Breast epithelium (tissue), 4 donors: ENCODE measurements at regions not wholly inside any gene's neighbourhood (a gene's known extent, or its start where the extent isn't known, plus 50 kb on each side); places are given as distances from the start of the nearest gene placed in this dataset.
"Not testable (repeated sequence)": the region's sequence is repeated elsewhere in the genome, so short reads cannot be mapped to it uniquely, and the experiment has no call there.

Experiments used
- DNase-seq, 2 donors: peaks; one replicate each; pipeline ENCODE4 v3.0.0-alpha.2; 2019; ENCODE audit warnings: low spot score in 2 of 2
- H3K27ac ChIP-seq, 2 donors: fragments of 200-600 bp; sonication (generic) in 1 of 2; one replicate each; pipeline ENCODE4 v1.5.1; 2016 to 2019; ENCODE audit warnings: mild to moderate bottlenecking in 1 of 2
- H3K27me3 ChIP-seq, 2 donors: fragments of 200-600 bp; sonication (generic) in 1 of 2; one replicate each; pipeline versions ENCODE4 v1.5.1 to v1.6.0; 2017 to 2019; ENCODE audit warnings: control low read depth in 1 of 2, mild to moderate bottlenecking in 1 of 2
- H3K36me3 ChIP-seq: fragments of 200-600 bp; one replicate; pipeline ENCODE4 v1.5.1; 2019
- H3K4me1 ChIP-seq, 2 donors: fragments of 200-600 bp; sonication (generic); one replicate each; pipeline ENCODE4 v1.5.1; 2016 to 2019; ENCODE audit warnings: control low read depth in 1 of 2
- H3K4me3 ChIP-seq, 3 donors: fragments of 200-600 bp; sonication (generic); 1 replicate in 2 of 3; 2 replicates in 1 of 3; pipeline ENCODE4 v1.5.1; 2016 to 2019; ENCODE audit warnings: mild to moderate bottlenecking in 3 of 3, moderate library complexity in 2 of 3
- H3K9me3 ChIP-seq, 2 donors: fragments of 200-600 bp; sonication (generic) in 1 of 2; one replicate each; pipeline ENCODE4 v1.5.1; 2016 to 2019; ENCODE audit warnings: control low read depth in 1 of 2
- POLR2A ChIP-seq: fragments of 450-650 bp; IDR thresholded peaks from one replicate; pipeline ENCODE4 v1.6.1; 2016; ENCODE audit warnings: antibody characterized with exemption, mild to moderate bottlenecking, moderate library complexity
- POLR2AphosphoS5 ChIP-seq, 3 donors: sonication (generic); formaldehyde crosslinking; IDR thresholded peaks; one replicate each; pipeline ENCODE4 v1.6.1; 2017; ENCODE audit warnings: antibody characterized with exemption in 3 of 3
- intact Hi-C: fragments of 100-400 bp; cut with DNase I; formaldehyde crosslinking; loops from one replicate; pipeline ENCODE4 v1.15.1; 2023; ENCODE audit warnings: low total_unique reads
- TF ChIP-seq, protein P1 (sequence below), 3 donors: fragments of 450-650 bp; IDR thresholded peaks; one replicate each; pipeline ENCODE4 v1.5.1; 2016 to 2017; ENCODE audit warnings: antibody characterized with exemption in 3 of 3, mild to moderate bottlenecking in 3 of 3, moderate library complexity in 3 of 3

DNA sequence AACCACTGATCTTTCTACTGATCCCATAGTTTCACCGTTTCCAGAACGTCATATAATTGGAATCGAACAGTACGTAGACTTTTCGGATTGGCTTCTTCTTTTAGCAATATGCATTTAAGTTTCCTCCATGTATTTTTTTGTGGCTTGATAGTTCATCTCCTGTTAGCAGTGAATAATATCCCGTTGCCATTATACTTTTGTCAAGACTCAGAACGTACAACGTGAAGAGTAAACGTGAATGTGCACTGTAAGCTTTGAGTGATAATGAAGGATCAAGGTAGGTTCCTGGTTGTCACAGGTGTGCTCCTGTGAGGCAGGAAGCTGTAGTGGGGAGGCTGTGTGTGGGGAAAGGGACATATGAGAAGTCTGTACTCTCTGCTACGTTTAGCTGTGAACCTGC lies 1463.7 kb downstream of the FOXD4L5 start:
- intact Hi-C loops, H3K36me3 ChIP-seq, H3K27me3 ChIP-seq, H3K4me1 ChIP-seq, H3K27ac ChIP-seq, H3K4me3 ChIP-seq, DNase-seq: not testable (repeated sequence)
- H3K9me3 ChIP-seq = peaks cover 17 to 19% of the 10 kb centered on the region in 2 donors

DNA sequence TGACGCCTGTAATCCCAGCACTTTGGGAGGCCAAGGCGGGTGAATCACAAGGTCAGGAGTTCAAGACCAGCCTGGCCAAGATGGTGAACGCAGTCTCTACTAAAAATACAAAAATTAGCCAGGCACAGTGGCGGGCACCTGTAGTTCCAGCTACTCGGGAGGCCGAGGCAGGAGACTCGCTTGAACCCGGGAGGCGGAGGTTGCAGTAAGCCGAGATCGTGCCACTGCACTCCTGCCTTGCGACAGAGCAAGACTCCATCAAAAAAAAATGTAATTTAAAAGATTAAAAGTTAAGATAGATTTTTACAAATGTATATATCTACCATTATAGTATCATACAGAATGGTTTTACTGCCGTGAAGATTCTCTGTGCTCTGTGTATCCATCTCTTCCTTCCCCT lies 1464.1 kb downstream of the FOXD4L5 start:
- H3K27ac ChIP-seq, H3K27me3 ChIP-seq, DNase-seq, H3K36me3 ChIP-seq, H3K4me1 ChIP-seq, H3K4me3 ChIP-seq, intact Hi-C loops: not testable (repeated sequence)
- peaks cover 17 to 21% of the 10 kb centered on the region in 2 donors for H3K9me3 ChIP-seq

DNA sequence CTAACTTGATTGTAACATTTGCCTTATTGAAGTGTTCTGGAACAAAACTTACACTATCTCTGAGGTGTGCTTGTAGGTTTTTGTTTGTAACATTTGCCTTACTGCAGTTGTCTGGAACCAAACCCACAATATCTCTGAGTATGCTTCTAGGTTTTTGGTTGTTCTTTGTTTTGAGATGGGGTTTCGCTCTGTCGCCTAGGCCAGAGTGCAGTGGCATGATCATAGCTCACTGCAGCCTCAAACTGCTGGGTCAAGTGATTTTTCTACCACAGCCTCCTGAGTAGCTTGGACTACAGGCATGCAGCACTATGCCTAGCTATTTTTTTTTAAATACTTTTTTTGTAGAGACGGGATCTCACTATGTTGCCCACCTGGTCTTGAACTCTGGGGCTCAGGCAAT lies 1464.6 kb downstream of the FOXD4L5 start:
- DNase-seq, intact Hi-C loops, H3K4me3 ChIP-seq, H3K36me3 ChIP-seq, H3K4me1 ChIP-seq, H3K27ac ChIP-seq, H3K27me3 ChIP-seq: not testable (repeated sequence)
- peaks cover 18 to 26% of the 10 kb centered on the region in 2 donors for H3K9me3 ChIP-seq

DNA sequence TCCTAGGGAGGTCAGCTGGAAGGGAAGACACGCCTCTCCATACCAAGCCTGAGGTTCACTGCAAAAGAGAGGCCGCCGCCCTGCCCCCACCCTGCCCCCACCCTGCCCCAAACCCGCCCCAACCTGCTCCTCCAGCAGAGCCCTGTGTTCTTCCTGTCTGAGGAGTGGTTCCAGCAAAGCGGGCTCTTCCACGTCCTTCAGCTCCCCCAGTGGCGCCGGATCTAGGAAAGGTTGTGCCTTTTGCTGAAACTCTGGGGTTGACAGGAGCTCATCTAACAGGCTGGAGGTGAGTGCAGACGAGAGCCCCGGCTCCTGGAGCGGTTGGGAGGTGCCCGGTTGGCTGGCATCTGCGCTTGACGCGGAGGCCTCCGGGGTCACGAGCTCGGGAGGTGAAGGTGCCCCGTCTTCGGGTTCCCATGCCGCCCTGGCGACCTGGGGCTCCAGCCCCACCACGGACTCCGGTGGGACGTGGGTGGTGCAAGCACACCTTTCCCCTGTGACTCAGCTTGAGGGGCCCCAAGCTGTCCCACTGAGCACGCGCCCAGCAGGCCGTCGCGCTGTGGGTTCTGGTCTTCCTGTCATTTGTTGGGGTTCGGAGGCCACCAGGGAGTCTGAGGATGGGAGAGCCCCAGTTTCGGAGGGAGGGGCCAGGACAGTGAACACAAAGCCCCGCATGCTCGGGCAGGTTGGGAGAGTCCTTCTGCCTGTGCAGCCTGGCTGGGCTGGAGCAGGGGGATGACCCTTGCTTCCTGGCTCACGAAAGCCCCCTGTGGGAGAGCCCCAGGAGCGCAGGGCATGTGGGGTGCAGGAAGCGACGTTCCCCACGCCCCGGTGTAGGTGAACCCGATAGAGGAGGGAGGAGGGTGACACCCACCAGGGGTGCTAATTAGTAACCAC lies 1467.1 kb downstream of the FOXD4L5 start:
- no peak for TF ChIP-seq POLR2AphosphoS5 (IDR thresholded peaks at IDR 0.05)
- TF ChIP-seq POLR2A = no peak
- TF ChIP-seq, protein P1, sequence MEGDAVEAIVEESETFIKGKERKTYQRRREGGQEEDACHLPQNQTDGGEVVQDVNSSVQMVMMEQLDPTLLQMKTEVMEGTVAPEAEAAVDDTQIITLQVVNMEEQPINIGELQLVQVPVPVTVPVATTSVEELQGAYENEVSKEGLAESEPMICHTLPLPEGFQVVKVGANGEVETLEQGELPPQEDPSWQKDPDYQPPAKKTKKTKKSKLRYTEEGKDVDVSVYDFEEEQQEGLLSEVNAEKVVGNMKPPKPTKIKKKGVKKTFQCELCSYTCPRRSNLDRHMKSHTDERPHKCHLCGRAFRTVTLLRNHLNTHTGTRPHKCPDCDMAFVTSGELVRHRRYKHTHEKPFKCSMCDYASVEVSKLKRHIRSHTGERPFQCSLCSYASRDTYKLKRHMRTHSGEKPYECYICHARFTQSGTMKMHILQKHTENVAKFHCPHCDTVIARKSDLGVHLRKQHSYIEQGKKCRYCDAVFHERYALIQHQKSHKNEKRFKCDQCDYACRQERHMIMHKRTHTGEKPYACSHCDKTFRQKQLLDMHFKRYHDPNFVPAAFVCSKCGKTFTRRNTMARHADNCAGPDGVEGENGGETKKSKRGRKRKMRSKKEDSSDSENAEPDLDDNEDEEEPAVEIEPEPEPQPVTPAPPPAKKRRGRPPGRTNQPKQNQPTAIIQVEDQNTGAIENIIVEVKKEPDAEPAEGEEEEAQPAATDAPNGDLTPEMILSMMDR (IDR thresholded peaks at IDR 0.05) = no peak
- H3K27ac ChIP-seq = peak overlapping the region; percentile 14 to 33
- intact Hi-C loops = no loop called here
- no peaks in the 10 kb centered on the region for H3K4me1 ChIP-seq
- DNase-seq = peak; percentile 73 to 79
- H3K36me3 ChIP-seq = no peaks in the 10 kb centered on the region
- peaks cover 26 to 40% of the 10 kb centered on the region in 2 donors for H3K9me3 ChIP-seq
- H3K27me3 ChIP-seq = no peaks in the 10 kb centered on the region
- peak overlapping the region in 2 of 3 donors; percentile 37 to 56 for H3K4me3 ChIP-seq

DNA sequence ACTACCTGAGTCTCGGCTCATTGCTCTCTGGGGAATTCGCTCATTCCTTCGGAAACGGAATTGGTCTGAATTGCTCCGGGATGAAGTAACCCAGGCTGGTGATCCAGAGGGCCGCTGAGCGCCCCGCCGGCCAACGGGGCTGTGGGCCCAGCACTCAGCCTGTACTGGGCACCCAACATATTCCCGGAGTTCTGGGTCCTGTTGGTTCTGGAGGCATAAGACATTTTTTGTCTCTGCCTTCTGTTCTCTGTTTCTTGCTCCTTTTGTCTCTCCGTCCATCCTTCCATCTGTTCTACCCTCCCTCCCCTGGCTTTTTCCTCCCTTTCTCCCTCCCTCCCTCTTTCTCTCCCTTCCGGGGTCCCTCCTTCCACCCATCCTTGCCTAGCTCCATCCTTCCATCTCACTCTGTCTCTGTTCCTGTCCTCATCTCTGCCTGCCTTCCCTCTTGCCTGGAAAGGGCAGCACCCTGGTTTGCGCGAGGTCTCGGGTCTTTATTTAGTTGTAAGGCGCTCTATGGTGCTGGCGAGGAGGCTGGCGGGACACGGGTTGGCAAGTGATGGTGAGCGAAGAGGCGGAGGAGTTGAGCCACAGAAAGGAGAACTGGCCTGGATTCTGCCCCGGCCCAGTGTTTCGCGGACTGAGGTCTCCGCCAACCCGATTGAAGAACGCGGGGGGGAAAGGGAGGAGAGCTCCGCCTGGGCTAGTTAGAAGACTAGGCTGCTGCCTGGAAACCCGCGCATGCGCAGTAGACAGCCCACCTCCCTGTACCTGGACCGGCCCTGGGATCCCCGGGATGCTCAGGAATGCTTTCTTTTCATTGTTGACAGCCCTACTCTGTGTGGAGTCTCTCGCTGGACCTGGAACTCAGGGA lies 1468.0 kb downstream of the FOXD4L5 start:
- H3K9me3 ChIP-seq = peaks cover 28 to 40% of the 10 kb centered on the region in 2 donors
- intact Hi-C loops = no loop called here
- DNase-seq = peak; percentile 90 to 98
- no peaks in the 10 kb centered on the region for H3K27me3 ChIP-seq
- no peak overlapping the region for H3K27ac ChIP-seq
- no peak for TF ChIP-seq POLR2A
- TF ChIP-seq, protein P1 (IDR thresholded peaks at IDR 0.05) = no peak
- no peak for TF ChIP-seq POLR2AphosphoS5 (IDR thresholded peaks at IDR 0.05)
- no peaks in the 10 kb centered on the region for H3K4me1 ChIP-seq
- H3K4me3 ChIP-seq = peak overlapping the region in 2 of 3 donors; percentile 37 to 56
- no peaks in the 10 kb centered on the region for H3K36me3 ChIP-seq

DNA sequence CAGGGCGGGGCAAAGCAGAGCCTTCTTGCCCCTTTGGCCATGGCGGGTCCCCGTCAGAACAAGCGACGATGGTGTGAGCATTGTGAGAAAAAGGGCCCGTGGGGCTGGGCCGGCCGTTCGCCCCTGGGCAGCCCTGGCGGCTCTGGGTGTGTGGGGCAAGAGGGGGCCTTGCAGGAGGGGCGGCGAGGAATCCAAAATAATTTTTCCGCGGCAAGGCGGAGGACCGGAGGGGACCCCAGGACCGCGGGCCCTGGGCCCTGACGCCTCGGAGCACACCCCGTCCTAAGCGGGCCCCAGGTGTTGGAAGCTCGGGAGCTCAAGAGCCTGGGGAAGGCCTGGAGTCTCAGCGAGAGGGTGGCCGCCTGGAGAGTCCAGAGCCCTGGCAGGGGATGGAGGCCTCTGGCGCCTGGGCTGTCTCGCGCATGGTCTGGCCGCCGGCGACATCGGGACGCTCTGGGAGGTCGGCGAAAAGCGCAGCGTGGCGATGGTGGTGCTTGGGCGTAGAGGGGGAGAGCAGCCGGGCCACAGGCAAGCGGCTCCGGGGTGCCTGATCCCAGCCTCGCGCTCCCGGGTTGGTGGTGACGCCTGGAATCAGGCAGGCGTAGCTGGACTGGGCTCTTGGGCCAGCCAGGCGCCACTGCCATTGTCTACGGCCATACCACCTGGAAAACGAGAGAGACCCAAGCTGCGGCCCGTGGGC lies 1469.9 kb downstream of the FOXD4L5 start:
- peaks cover 28 to 40% of the 10 kb centered on the region in 2 donors for H3K9me3 ChIP-seq
- DNase-seq, intact Hi-C loops, H3K4me1 ChIP-seq, H3K27me3 ChIP-seq, H3K27ac ChIP-seq, H3K4me3 ChIP-seq, H3K36me3 ChIP-seq: not testable (repeated sequence)

DNA sequence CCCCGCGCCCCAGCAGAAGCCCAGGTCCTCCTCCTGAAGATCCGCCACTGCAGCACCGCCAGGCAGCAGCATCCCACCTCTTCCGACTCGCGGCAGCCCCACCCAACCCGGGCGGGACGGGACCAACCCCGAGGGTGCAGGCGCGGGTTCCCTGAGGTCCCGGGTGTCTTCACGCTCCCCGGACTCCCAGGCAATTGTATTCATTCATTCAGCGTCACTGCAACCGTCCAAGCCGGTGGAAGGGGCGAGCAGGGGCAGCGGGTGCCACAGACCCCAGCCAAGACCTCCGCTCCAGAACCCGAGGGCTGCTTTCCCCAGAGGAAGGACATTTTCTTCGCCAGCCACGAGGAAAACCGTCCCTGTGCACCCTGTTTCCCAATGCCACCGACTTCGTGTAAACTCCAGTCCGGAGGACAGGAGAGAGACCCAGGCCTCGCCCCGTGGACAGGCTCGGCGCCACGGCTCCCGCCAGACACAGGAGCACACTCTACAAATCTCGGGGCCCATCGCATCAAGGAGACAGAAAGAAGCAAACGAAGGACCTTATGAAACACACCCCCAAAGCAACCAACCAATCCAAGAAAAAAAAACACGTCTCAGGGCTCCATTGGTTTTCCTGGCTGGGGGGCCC lies 1471.5 kb downstream of the FOXD4L5 start:
- Histone ChIP-seq H3K9me3 (peaks cover 28 to 40% of the 10 kb centered on the region in 2 donors), H3K4me3 (peak overlapping the region; percentile 18 to 34 (median 30))
- H3K4me1 ChIP-seq, DNase-seq, H3K27ac ChIP-seq, H3K36me3 ChIP-seq, H3K27me3 ChIP-seq, intact Hi-C loops: not testable (repeated sequence)

DNA sequence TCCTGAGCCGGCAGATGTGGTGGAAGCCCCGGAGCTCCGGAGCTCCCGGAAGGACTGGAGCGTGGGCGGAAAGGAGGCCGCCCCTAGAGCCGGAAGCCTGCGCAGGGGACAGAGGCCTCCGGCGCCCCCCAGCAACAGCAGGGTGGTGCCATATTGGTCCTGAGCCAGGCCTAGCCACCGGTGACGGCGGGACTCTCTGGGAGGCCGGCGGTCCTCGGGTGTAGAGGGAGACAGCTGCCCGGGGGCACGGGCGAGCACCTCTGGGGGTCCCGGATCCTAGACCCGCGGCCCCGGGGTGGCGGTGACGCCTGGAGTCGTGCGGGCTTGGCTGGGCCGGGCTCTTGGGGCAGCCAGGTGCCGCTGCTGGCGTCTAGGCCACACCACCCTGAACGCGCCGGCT lies 1472.2 kb downstream of the FOXD4L5 start:
- DNase-seq, H3K4me1 ChIP-seq, H3K27me3 ChIP-seq, H3K27ac ChIP-seq, H3K36me3 ChIP-seq, intact Hi-C loops: not testable (repeated sequence)
- Histone ChIP-seq H3K4me3 (peak overlapping the region in 1 of 3 donors; percentile 30), H3K9me3 (peaks cover 21 to 33% of the 10 kb centered on the region in 2 donors)

DNA sequence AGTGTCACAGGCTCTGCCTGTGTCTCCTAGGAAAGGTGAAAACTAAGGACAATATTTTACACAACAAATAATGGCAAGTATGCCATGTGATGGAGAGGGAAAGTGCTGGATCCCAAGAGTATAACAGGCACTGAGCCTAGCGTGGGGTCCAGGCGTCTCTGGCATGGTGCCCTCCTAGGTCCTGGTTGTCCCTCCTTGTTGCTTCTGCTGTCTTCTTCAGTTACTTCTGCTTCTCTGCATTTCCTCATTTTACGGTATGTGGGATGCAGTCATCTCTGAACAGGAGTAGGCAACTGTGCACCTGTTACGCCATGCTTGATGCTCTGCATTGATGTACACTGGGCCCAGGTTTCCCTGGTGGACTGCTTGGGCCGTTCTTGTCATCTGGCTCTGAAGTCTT lies 1480.8 kb downstream of the FOXD4L5 start:
- H3K4me1 ChIP-seq, intact Hi-C loops, H3K4me3 ChIP-seq, H3K27ac ChIP-seq, H3K36me3 ChIP-seq, H3K9me3 ChIP-seq, DNase-seq, H3K27me3 ChIP-seq: not testable (repeated sequence)
